ENCODE measurements at regions not wholly inside any gene's neighbourhood (a gene's known extent, or its start where the extent isn't known, plus 50 kb on each side); places are given as distances from the start of the nearest gene placed in this dataset.
"Not testable (repeated sequence)": the region's sequence is repeated elsewhere in the genome, so short reads cannot be mapped to it uniquely, and the experiment has no call there.

DNA sequence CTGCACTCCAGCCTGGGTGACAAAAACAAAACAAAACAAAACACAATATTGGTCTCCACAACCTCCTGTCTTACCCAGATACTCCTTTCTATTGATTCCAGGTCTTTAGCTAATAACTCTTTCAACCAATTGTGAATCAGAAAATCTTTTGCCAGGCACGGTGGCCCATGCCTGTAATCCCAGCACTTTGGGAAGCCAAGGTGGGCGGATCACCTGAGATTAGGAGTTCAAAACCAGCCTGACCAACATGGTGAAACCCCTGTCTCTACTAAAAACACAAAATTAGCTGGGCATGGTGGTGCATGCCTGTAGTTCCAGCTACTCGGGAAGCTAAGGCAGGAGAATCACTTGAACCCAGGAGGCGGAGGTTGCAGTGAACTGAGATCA lies 88.5 kb upstream of the METTL9 start:
- peaks cover 4 to 43% (median 15%) of the 10 kb centered on the region in 3 donors for H3K27me3 Mint-ChIP-seq (ENCODE audit: low read depth in 3 of 3)
- H3K36me3 Mint-ChIP-seq, DNase-seq, H3K4me3 Mint-ChIP-seq, H3K9me3 Mint-ChIP-seq: not testable (repeated sequence)
- H3K4me1 Mint-ChIP-seq, result peaks cover 42 to 53% of the 10 kb centered on the region in 2 donors
- peak overlapping the region in 1 of 6 donors; percentile 8 for H3K27ac Mint-ChIP-seq

DNA sequence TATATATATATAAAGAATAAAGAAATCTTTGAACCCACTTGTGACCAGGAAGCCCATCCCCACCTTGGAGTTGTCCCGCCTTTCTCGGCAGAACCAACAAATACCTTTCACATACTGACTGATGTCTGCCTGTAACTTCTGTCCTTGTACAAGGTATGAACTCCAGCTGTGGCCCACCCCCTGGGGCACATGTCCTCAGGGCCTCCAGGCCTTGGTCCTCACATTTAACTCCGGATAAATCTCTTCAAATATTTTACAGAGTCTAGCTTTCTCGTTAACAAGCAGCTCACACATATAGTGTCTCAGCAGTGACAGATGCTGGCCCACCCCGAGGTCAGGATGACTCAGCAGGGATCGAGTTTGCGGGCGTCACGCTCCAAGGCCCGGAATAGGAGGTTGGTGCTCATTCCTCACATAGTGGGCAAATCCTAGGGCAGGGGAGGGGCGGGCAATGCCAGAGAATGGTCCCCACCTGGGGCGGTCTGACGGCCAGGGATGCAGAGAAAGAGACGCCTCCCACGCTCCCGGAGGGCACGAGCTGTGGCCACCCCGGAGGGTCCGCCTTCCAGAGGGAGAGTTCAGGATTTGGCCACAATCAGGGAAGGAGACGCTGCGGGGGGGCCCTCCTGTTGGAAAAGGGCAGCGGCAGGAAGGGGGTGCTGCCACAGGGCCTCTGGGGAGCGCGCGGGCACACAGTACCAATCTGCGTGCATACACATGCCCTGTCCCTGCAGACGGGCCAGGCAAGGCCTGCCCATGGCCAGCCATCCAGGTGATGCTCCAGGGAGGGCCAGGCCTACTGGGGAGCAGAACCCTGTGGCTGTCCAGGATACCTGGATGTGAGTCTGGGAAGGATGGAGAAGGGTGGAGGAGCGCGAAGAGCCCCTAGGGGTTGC lies 87.8 kb upstream of the METTL9 start:
- Mint-ChIP-seq H3K27ac (peak overlapping the region; percentile 8 to 65 (median 55)), H3K4me1 (peaks cover 39 to 51% of the 10 kb centered on the region in 2 donors), H3K27me3 (ENCODE audit: low read depth in 3 of 3) (peaks cover 4 to 41% (median 15%) of the 10 kb centered on the region in 3 donors)
- not testable (repeated sequence) for DNase-seq, H3K4me3 Mint-ChIP-seq, H3K9me3 Mint-ChIP-seq, H3K36me3 Mint-ChIP-seq

DNA sequence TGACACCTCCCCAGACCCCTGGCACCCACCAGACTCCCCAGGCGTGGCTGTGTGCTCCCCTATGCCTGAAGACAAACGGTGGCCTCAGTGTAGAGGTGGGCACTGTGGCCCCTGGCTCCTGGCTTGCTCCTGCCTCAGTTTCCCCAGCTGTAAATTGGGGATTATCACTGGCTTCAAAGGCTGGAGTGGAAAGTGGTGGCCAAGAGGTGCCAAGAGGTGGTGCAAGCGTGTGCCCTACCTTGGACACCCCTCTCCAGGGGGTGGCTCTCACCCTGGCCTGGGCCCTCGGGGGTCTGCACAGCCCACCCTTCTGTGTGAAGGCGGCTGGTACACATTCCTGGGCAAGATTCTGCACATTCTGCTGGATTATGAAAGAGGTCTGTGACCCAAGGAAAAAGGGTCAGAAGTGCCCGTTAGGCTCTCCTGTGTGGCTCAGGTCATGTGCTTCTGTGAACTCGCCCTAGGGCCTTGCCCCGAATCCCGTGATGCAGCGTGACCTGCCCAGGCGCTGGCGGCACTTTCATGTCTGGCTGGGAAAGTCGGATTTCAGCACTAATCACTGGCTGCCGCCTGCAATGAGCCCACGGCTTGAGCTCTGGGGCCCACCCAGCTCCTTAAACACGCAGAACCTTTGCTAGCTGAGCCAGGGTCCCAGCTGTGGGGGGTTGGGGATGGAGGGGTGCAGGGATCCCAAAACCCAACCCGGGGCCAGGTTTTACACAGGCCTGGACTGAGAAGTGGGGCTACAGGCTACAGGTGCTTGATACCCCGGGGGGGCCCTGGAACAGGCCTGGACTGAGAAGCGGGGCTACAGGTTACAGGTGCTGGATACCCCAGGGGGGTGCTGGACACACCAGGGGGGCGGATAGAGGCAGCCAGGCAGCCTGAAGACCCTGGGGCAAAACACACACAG lies 86.8 kb upstream of the METTL9 start:
- peaks cover 31 to 41% of the 10 kb centered on the region in 2 donors for H3K4me1 Mint-ChIP-seq
- DNase-seq, H3K36me3 Mint-ChIP-seq, H3K4me3 Mint-ChIP-seq, H3K27ac Mint-ChIP-seq, H3K9me3 Mint-ChIP-seq: not testable (repeated sequence)
- peaks cover 0 to 35% (median 15%) of the 10 kb centered on the region in 3 donors for H3K27me3 Mint-ChIP-seq (ENCODE audit: low read depth in 3 of 3)

DNA sequence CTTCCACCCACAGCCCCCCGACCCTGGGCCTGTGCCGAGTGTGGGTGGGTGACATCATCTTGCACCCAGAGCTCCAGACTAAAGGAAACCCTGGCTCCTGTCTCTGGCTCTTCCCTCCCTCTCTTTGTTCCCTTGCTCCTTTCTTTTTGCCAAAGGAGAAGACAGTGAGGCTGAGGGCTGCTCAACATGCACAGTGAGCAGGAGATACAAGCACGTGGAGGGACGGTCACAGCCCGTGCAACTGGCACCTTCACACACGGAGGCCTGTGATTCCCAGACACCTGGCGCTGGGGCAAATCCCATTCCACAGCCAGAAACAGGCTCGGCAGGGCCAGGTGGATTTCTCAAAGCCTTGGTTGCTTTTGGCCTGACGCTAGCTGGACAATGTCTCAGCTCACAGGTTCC lies 86.0 kb upstream of the METTL9 start:
- H3K27ac Mint-ChIP-seq, H3K4me3 Mint-ChIP-seq, H3K36me3 Mint-ChIP-seq, H3K9me3 Mint-ChIP-seq, DNase-seq: not testable (repeated sequence)
- H3K27me3 Mint-ChIP-seq (ENCODE audit: low read depth in 3 of 3), result peaks cover 2 to 27% (median 11%) of the 10 kb centered on the region in 3 donors
- peaks cover 29 to 39% of the 10 kb centered on the region in 2 donors for H3K4me1 Mint-ChIP-seq

DNA sequence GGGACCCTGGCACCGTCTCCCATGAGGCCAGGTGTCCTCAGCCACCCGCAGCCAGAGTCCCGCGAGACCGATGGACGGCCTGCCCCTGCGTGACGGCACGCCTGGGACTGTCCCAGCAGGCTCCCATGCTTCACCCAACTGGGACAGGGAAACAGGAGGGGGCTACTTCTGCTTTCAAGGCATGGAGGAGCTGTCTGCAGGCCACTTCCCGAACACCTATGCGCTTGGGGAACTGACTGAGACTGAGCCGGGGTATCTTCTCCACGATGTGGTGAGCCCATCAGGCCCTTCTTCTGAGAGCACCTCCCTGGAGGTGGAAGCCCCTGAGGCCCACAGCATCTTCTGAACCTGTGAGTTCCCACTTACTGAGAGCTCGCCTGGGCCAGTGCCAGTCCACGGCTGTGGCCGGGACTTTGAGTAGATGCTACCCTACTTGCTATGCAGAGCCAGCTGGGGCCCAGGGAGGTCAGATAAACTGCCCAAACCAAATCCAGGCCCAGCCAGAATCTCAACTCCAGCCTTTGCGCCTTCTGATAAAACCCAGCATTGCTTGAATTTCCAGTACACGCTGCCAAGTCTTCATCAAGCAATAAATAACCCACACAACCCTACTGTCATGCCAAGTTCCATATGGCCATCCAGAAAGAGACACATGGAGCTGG lies 85.4 kb upstream of the METTL9 start:
- Mint-ChIP-seq H3K27me3 (ENCODE audit: low read depth in 3 of 3) (peaks cover 5 to 29% (median 7%) of the 10 kb centered on the region in 3 donors), H3K4me1 (peaks cover 29 to 39% of the 10 kb centered on the region in 2 donors), H3K27ac (peak overlapping the region in 3 of 6 donors; percentile 6 to 60 (median 45))
- DNase-seq, H3K36me3 Mint-ChIP-seq, H3K9me3 Mint-ChIP-seq, H3K4me3 Mint-ChIP-seq: not testable (repeated sequence)

DNA sequence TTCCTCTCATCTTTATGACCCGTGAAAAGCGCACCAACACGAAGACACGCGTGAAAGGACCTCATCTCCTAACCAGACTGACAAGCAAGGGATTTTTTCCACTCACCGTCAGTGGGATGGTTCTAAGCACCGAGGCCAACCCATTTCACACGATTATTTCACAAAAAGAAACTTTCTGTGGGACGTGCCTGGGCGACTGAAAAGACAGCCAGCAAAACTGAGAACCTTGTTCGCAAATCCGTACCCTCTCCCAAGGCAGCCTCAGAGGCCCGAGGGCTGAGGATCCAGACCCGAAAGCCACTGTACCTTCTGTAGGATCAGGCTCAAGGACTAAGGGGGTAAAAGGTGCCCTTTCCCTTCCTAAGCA lies 84.9 kb upstream of the METTL9 start:
- Mint-ChIP-seq H3K4me1 (peaks cover 32 to 39% of the 10 kb centered on the region in 2 donors), H3K27ac (peak overlapping the region in 3 of 6 donors; percentile 6 to 60 (median 45)), H3K27me3 (ENCODE audit: low read depth in 3 of 3) (peaks cover 9 to 30% (median 10%) of the 10 kb centered on the region in 3 donors)
- H3K4me3 Mint-ChIP-seq, H3K9me3 Mint-ChIP-seq, H3K36me3 Mint-ChIP-seq, DNase-seq: not testable (repeated sequence)

- not testable (repeated sequence) for H3K9me3 Mint-ChIP-seq, H3K36me3 Mint-ChIP-seq, H3K27ac Mint-ChIP-seq, DNase-seq
- peaks cover 27 to 33% of the 10 kb centered on the region in 2 donors for H3K4me1 Mint-ChIP-seq
- peak overlapping the region in 1 of 5 donors; percentile 14 for H3K4me3 Mint-ChIP-seq
- H3K27me3 Mint-ChIP-seq (ENCODE audit: low read depth in 3 of 3), result peaks cover 7 to 31% (median 16%) of the 10 kb centered on the region in 3 donors
These were observed 82.7 kb upstream of the METTL9 start for GRCh38 chr16:21516705-21517040.

- H3K36me3 Mint-ChIP-seq, H3K9me3 Mint-ChIP-seq, DNase-seq: not testable (repeated sequence)
- Mint-ChIP-seq H3K27me3 (ENCODE audit: low read depth in 3 of 3) (peaks cover 7 to 31% (median 16%) of the 10 kb centered on the region in 3 donors), H3K4me3 (peak overlapping the region in 1 of 5 donors; percentile 6), H3K4me1 (peaks cover 27 to 32% of the 10 kb centered on the region in 2 donors), H3K27ac (peak overlapping the region in 2 of 6 donors; percentile 14 to 28)
These were observed 82.1 kb upstream of the METTL9 start for GRCh38 chr16:21517263-21517662.

DNA sequence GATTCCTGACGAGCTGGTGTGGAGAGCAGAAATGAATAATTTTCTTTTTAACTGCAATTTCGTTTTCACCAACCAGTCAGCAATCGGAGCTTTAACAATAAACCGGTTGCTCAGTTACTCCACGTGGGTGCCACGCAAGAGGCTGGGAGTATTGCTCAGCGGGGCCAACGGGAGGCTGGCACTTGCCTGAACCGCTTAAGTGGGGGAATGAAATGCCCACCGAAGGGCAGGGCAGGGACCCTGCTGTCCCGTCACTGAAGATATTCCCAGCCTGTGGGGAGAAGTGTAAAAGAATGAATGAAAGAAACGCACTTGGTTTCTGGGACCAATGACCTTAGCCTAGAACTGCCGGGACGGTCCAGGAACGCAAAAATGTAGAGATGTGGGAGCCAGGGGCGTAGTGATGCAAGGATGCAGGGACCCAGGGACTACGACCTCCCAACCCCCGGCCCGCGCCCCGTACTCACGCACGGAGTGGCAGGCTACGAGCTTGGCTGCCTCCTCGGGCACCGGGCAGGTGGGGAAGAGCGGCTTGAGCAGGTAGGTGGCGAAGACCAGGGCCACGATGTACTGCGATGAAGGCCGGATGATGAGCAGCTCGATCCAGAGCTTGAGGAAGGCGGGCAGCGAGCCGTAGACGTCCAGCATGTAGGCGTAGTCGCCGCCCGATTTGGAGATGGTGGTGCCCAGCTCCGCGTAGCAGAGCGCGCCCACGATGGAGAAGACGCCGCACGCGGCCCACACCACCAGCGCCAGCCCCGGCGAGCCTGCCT lies 79.8 kb upstream of the METTL9 start:
- Mint-ChIP-seq H3K27ac (peak overlapping the region; percentile 92 to 98 (median 97)), H3K4me1 (peaks cover 24 to 26% of the 10 kb centered on the region in 2 donors), H3K27me3 (ENCODE audit: low read depth in 3 of 3) (peaks cover 7 to 24% (median 16%) of the 10 kb centered on the region in 3 donors), H3K4me3 (peak overlapping the region; percentile 93 to 98 (median 94))
- DNase-seq, result peak in 2 of 3 donors; percentile 52 to 61
- H3K9me3 Mint-ChIP-seq, H3K36me3 Mint-ChIP-seq: not testable (repeated sequence)

DNA sequence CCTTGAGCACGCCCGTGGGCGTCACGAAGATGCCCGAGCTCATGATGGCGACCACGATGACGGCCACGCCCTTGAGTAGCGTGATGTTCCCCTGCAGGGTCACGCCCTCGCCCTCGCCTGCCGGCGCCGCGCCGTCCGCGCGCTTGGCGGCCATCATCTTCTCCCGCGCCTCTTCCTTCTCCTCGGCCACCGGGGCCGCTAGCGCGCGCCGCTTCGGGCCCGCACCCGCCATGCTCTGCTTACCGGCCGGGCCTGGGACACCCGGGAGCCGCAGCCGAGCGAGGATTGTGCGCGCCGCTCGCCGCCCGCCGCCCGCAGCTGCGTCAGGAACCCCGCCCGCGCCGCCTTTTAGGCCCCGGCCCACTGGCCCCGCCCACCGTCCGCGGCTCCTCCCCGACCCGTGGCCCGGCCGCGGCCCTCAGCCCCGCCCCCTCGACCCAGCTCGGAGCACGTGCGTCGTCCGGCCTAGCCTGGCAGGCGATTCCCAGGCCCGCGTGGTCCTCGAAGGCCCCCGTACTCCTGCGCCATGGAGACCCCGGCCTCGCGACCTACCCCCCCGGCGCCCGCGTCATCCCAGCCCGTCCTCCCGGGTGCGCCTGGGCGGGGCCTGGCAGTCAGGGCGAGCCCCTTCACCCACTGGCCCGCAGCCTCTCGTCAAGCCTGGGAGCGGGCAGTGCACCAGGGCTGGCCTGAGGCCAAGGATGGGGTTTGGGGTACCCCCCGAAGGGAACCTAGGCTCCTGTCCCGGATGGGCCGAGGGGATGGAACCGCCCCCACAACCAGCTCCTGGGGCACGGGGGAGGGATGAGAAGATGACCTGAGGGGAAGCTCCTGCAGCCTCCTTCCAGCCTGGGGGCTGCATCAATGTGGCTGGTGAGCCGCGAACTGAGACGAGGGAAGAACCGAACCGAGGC lies 79.0 kb upstream of the METTL9 start:
- H3K36me3 Mint-ChIP-seq, H3K9me3 Mint-ChIP-seq: not testable (repeated sequence)
- peaks cover 5 to 21% (median 16%) of the 10 kb centered on the region in 3 donors for H3K27me3 Mint-ChIP-seq (ENCODE audit: low read depth in 3 of 3)
- peak overlapping the region; percentile 92 to 98 (median 97) for H3K27ac Mint-ChIP-seq
- peaks cover 24 to 26% of the 10 kb centered on the region in 2 donors for H3K4me1 Mint-ChIP-seq
- peak; percentile 99 to 100 (median 99) for DNase-seq
- H3K4me3 Mint-ChIP-seq, result peak overlapping the region; percentile 93 to 98 (median 94)

GRCh38 chr16:21521048-21521389 lies 78.4 kb upstream of the METTL9 start:
- peak overlapping the region in 4 of 5 donors; percentile 27 to 51 (median 44) for H3K4me3 Mint-ChIP-seq

More at GRCh38 chr16:21521048-21521389, 78.4 kb upstream of the METTL9 start:
- Mint-ChIP-seq H3K4me1 (peaks cover 21 to 22% of the 10 kb centered on the region in 2 donors), H3K27me3 (ENCODE audit: low read depth in 3 of 3) (peaks cover 5 to 21% (median 16%) of the 10 kb centered on the region in 3 donors), H3K27ac (peak overlapping the region in 4 of 6 donors; percentile 49 to 74 (median 62))
- DNase-seq, H3K9me3 Mint-ChIP-seq, H3K36me3 Mint-ChIP-seq: not testable (repeated sequence)

All from immature natural killer cell (primary cell).